CD14-positive monocyte (primary cell): ENCODE measurements at regions not wholly inside any gene's neighbourhood (a gene's known extent, or its start where the extent isn't known, plus 50 kb on each side); places are given as distances from the start of the nearest gene placed in this dataset.

Source experiments
- DNase-seq, 3 donors: peaks; one replicate each; pipeline ENCODE4 v3.0.0-alpha.2; 2011 to 2022
- H2AFZ ChIP-seq: 2 replicates; pipeline ENCODE4 v1.6.0; 2012; ENCODE audit warnings: mild to moderate bottlenecking, low read depth, low read length, inconsistent platforms; ENCODE audit not compliant: insufficient read depth, poor library complexity, severe bottlenecking
- H3K27ac ChIP-seq, 2 donors: 1 replicate in 1 of 2; 2 replicates in 1 of 2; pipeline ENCODE4 v1.5.1; 2012 to 2013; ENCODE audit warnings: low read length in 2 of 2, control low read depth in 1 of 2, inconsistent platforms in 1 of 2, low read depth in 1 of 2, mild to moderate bottlenecking in 1 of 2
- H3K27me3 ChIP-seq, 2 donors: one replicate each; pipeline versions ENCODE4 v1.6.0 to v1.6.1; 2011 to 2013; ENCODE audit warnings: low read length in 2 of 2; ENCODE audit not compliant: control insufficient read depth in 2 of 2, insufficient read depth in 2 of 2
- H3K36me3 ChIP-seq, 2 donors: replicated peaks in 1 of 2; 1 replicate in 1 of 2; 2 replicates in 1 of 2; pipeline versions ENCODE4 v1.5.1 to v1.6.1; 2012 to 2013; ENCODE audit warnings: low read length in 2 of 2, control low read depth in 1 of 2, inconsistent platforms in 1 of 2, mild to moderate bottlenecking in 1 of 2; ENCODE audit not compliant: insufficient read depth in 2 of 2, control insufficient read depth in 1 of 2
- H3K4me1 ChIP-seq, 2 donors: 1 replicate in 1 of 2; 2 replicates in 1 of 2; pipeline versions ENCODE4 v1.5.1 to v1.6.1; 2012 to 2013; ENCODE audit warnings: low read length in 2 of 2, control low read depth in 1 of 2, inconsistent platforms in 1 of 2, mild to moderate bottlenecking in 1 of 2, moderate library complexity in 1 of 2; ENCODE audit not compliant: insufficient read depth in 2 of 2, control insufficient read depth in 1 of 2
- H3K4me2 ChIP-seq: replicated peaks from 2 replicates; pipeline ENCODE3; 2012; ENCODE audit warnings: low read length, moderate library complexity, mild to moderate bottlenecking; ENCODE audit not compliant: poor library complexity, severe bottlenecking; ENCODE audit errors: extremely low read depth
- H3K4me3 ChIP-seq, 3 experiments: fragments of 200-600 bp in 1 of 3; sonication (generic) in 1 of 3; replicated peaks in 1 of 3; 1 replicate in 2 of 3; 2 replicates in 1 of 3; pipeline ENCODE4 v1.5.1; 2011 to 2013; ENCODE audit warnings: low read length in 3 of 3, mild to moderate bottlenecking in 3 of 3, control low read depth in 2 of 3, low read depth in 2 of 3, inconsistent platforms in 1 of 3, moderate library complexity in 1 of 3
- H3K79me2 ChIP-seq: 2 replicates; pipeline ENCODE4 v1.6.0; 2012; ENCODE audit warnings: mild to moderate bottlenecking, control low read depth, inconsistent platforms, low read length, moderate library complexity; ENCODE audit not compliant: insufficient read depth
- H3K9ac ChIP-seq: 2 replicates; pipeline ENCODE4 v1.6.0; 2017; ENCODE audit warnings: low read length, mild to moderate bottlenecking; ENCODE audit not compliant: insufficient read depth, poor library complexity, severe bottlenecking
- H3K9me3 ChIP-seq, 2 donors: replicated peaks in 1 of 2; 1 replicate in 1 of 2; 2 replicates in 1 of 2; pipeline versions ENCODE4 v1.5.1 to v1.6.1; 2012 to 2013; ENCODE audit warnings: low read length in 2 of 2, control low read depth in 1 of 2; ENCODE audit not compliant: control insufficient read depth in 1 of 2, insufficient read depth in 1 of 2
- H4K20me1 ChIP-seq: 2 replicates; pipeline ENCODE4 v1.6.0; 2012; ENCODE audit warnings: mild to moderate bottlenecking, low read length, control low read depth, moderate library complexity; ENCODE audit not compliant: insufficient read depth
- H3K27ac Mint-ChIP-seq, 7 donors: one replicate each; pipeline ENCODE4 v1.8.0; 2020; ENCODE audit warnings: mild to moderate bottlenecking in 7 of 7, mixed read lengths in 7 of 7, moderate library complexity in 6 of 7, inconsistent platforms in 2 of 7
- H3K27me3 Mint-ChIP-seq, 3 donors: one replicate each; pipeline ENCODE4 v1.8.0; 2021 to 2022; ENCODE audit warnings: low read depth in 3 of 3, mild to moderate bottlenecking in 3 of 3, mixed read lengths in 3 of 3, moderate library complexity in 3 of 3, inconsistent platforms in 1 of 3
- H3K36me3 Mint-ChIP-seq, 2 donors: one replicate each; pipeline ENCODE4 v1.8.0; 2020; ENCODE audit warnings: mixed read lengths in 2 of 2, inconsistent platforms in 1 of 2, mild to moderate bottlenecking in 1 of 2
- H3K4me1 Mint-ChIP-seq: one replicate; pipeline ENCODE4 v1.8.0; 2020; ENCODE audit warnings: mild to moderate bottlenecking, mixed read lengths
- H3K4me3 Mint-ChIP-seq, 2 donors: one replicate each; pipeline ENCODE4 v1.8.0; 2020; ENCODE audit warnings: mild to moderate bottlenecking in 2 of 2, mixed read lengths in 2 of 2, moderate library complexity in 1 of 2
- H3K9me3 Mint-ChIP-seq, 7 donors: one replicate each; pipeline ENCODE4 v1.8.0; 2020 to 2022; ENCODE audit warnings: mixed read lengths in 7 of 7, mild to moderate bottlenecking in 6 of 7, moderate library complexity in 6 of 7, inconsistent platforms in 2 of 7
- CTCF ChIP-seq: fragments of 200-600 bp; IDR thresholded peaks from one replicate; pipeline ENCODE4 v1.8.0; 2022; ENCODE audit warnings: antibody characterized with exemption, mild to moderate bottlenecking
- WGBS: methylation state at CpG from one replicate; pipeline ENCODE4 v1.1.5; 2013; ENCODE audit warnings: missing lambda C conversion rate; ENCODE audit not compliant: insufficient coverage; 5-methylcytosine and 5-hydroxymethylcytosine counted together
- intact Hi-C, 2 donors: fragments of 100-400 bp; cut with micrococcal nuclease; formaldehyde crosslinking; loops; one replicate each; pipeline versions ENCODE4 v1.15.0 to v1.15.1; 2023

GRCh38 chr22:47656806-47657205 is 894.4 kb downstream of the TBC1D22A start:
- H3K27me3 Mint-ChIP-seq, result peaks cover 0 to 1% (median 0%) of the 10 kb centered on the region in 3 donors
- no peak overlapping the region for H3K4me2 ChIP-seq
- H3K36me3 Mint-ChIP-seq, result no peaks in the 10 kb centered on the region
- H3K79me2 ChIP-seq, result no peaks in the 10 kb centered on the region
- H4K20me1 ChIP-seq, result no peaks in the 10 kb centered on the region
- 80% methylated on average over 7 of the region's 8 CpGs for WGBS
- DNase-seq, result no peak
- no peak overlapping the region for H3K4me3 ChIP-seq
- H3K36me3 ChIP-seq, result no peaks in the 10 kb centered on the region
- H3K27me3 ChIP-seq, result no peaks in the 10 kb centered on the region
- no peak overlapping the region for H3K27ac Mint-ChIP-seq
- peaks cover 2 to 14% (median 9%) of the 10 kb centered on the region in 7 donors for H3K9me3 Mint-ChIP-seq
- TF ChIP-seq CTCF, result no peak
- no peak overlapping the region for H3K27ac ChIP-seq
- H3K4me1 Mint-ChIP-seq, result no peaks in the 10 kb centered on the region
- H3K9me3 ChIP-seq, result peaks cover 7 to 20% of the 10 kb centered on the region in 2 donors
- H3K4me1 ChIP-seq, result no peaks in the 10 kb centered on the region
- no peak overlapping the region for H3K9ac ChIP-seq
- intact Hi-C loops, result no loop called here
- no peak overlapping the region for H2AFZ ChIP-seq
- no peak overlapping the region for H3K4me3 Mint-ChIP-seq

GRCh38 chr22:47655930-47656329 is 893.5 kb downstream of the TBC1D22A start:
- DNase-seq, result no peak
- intact Hi-C loops, result no loop called here

More at GRCh38 chr22:47655930-47656329, 893.5 kb downstream of the TBC1D22A start:
- no peaks in the 10 kb centered on the region for H3K27me3 ChIP-seq
- H3K36me3 ChIP-seq, result no peaks in the 10 kb centered on the region
- peaks cover 2 to 17% (median 9%) of the 10 kb centered on the region in 7 donors for H3K9me3 Mint-ChIP-seq
- no peak overlapping the region for H3K27ac ChIP-seq
- H3K27ac Mint-ChIP-seq, result no peak overlapping the region
- H3K4me3 ChIP-seq, result no peak overlapping the region
- no peaks in the 10 kb centered on the region for H3K36me3 Mint-ChIP-seq
- H3K4me3 Mint-ChIP-seq, result no peak overlapping the region
- H3K4me1 ChIP-seq, result no peaks in the 10 kb centered on the region
- peaks cover 0 to 1% (median 0%) of the 10 kb centered on the region in 3 donors for H3K27me3 Mint-ChIP-seq
- no peak for TF ChIP-seq CTCF
- H3K79me2 ChIP-seq, result no peaks in the 10 kb centered on the region
- peaks cover 7 to 18% of the 10 kb centered on the region in 2 donors for H3K9me3 ChIP-seq
- WGBS, result 56% methylated on average over 3 of the region's 3 CpGs
- H2AFZ ChIP-seq, result no peak overlapping the region
- H3K4me2 ChIP-seq, result no peak overlapping the region
- H4K20me1 ChIP-seq, result no peaks in the 10 kb centered on the region
- H3K4me1 Mint-ChIP-seq, result no peaks in the 10 kb centered on the region
- no peak overlapping the region for H3K9ac ChIP-seq
